Lower leg skin (tissue), 4 donors: ENCODE measurements at regions not wholly inside any gene's neighbourhood (a gene's known extent, or its start where the extent isn't known, plus 50 kb on each side); places are given as distances from the start of the nearest gene placed in this dataset.

ENCODE experiments used
- DNase-seq, 2 donors: peaks; one replicate each; pipeline ENCODE4 v3.0.0-alpha.2; 2019; ENCODE audit warnings: low spot score in 2 of 2
- H3K4me3 ChIP-seq: fragments of 200-600 bp; sonication (generic); 2 replicates; pipeline ENCODE4 v1.5.1; 2017; ENCODE audit warnings: mild to moderate bottlenecking, low read depth; ENCODE audit not compliant: poor library complexity, severe bottlenecking
- POLR2A ChIP-seq, 2 donors: fragments of 450-650 bp; IDR thresholded peaks; one replicate each; pipeline ENCODE4 v1.6.1; 2016 to 2017; ENCODE audit warnings: antibody characterized with exemption in 2 of 2, mild to moderate bottlenecking in 1 of 2, moderate library complexity in 1 of 2
- WGBS, 2 donors: methylation state at CpG; one replicate each; pipeline ENCODE4 v1.1.5; 2018; 5-methylcytosine and 5-hydroxymethylcytosine counted together
- intact Hi-C: fragments of 100-400 bp; cut with DNase I; formaldehyde crosslinking; loops from one replicate; pipeline ENCODE4 v1.15.0; 2023; ENCODE audit warnings: low total_unique reads
- TF ChIP-seq, protein P1 (sequence below), 3 donors: fragments of 450-650 bp; IDR thresholded peaks; one replicate each; pipeline ENCODE4 v1.5.1; 2016; ENCODE audit warnings: antibody characterized with exemption in 3 of 3, mild to moderate bottlenecking in 3 of 3, moderate library complexity in 2 of 3

GRCh38 chr12:58148405-58148804, 207.0 kb downstream of the ATP23 start:
- no peak for TF ChIP-seq POLR2A (IDR thresholded peaks at IDR 0.05)
- TF ChIP-seq, protein P1, sequence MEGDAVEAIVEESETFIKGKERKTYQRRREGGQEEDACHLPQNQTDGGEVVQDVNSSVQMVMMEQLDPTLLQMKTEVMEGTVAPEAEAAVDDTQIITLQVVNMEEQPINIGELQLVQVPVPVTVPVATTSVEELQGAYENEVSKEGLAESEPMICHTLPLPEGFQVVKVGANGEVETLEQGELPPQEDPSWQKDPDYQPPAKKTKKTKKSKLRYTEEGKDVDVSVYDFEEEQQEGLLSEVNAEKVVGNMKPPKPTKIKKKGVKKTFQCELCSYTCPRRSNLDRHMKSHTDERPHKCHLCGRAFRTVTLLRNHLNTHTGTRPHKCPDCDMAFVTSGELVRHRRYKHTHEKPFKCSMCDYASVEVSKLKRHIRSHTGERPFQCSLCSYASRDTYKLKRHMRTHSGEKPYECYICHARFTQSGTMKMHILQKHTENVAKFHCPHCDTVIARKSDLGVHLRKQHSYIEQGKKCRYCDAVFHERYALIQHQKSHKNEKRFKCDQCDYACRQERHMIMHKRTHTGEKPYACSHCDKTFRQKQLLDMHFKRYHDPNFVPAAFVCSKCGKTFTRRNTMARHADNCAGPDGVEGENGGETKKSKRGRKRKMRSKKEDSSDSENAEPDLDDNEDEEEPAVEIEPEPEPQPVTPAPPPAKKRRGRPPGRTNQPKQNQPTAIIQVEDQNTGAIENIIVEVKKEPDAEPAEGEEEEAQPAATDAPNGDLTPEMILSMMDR (IDR thresholded peaks at IDR 0.05), result no peak
- no peak overlapping the region for H3K4me3 ChIP-seq
- no peak for DNase-seq
- intact Hi-C loops, result no loop called here

DNA sequence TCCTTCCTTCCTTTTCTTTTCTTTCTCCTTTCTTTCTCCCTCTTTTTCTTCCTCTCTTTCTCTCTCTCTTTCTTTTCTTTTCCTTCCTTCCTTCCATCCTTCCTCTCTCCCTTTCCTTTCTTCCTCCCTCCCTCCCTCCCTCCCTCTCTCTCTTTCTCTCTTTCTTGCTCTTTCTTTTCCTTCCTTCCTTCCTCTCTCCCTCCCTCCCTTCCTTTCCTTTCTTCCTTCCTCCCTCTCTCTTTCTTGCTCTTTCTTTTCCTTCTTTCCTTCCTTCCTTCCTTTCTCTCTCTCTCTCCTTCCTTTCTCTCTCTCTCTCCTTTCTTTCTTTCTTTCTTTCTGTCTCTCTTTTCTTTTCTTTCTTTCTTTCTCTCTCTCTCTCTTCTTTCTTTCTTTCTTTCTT, 207.6 kb downstream of the ATP23 start:
- H3K4me3 ChIP-seq, result no peak overlapping the region
- no peak for DNase-seq
- intact Hi-C loops, result no loop called here
- TF ChIP-seq, protein P1 (IDR thresholded peaks at IDR 0.05), result no peak
- TF ChIP-seq POLR2A (IDR thresholded peaks at IDR 0.05), result no peak

DNA sequence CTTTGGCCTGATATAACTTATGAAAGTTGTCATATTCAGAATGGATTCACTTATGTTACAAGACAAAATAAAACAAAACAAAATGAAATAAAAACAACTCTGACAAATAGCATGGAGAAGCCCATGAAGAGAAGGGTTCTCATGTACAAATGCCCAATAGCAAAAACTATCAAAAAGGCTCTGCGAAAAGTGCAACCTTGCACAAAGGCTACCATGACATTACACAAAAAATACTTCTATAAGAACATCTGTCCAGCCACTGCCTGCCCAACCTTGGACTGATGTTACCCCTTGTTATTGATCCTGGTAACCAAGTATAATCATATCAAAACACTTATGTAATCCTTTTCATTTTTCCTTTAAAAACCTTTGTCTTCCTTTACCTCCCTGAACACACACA, 213.0 kb downstream of the ATP23 start:
- no peak overlapping the region for H3K4me3 ChIP-seq
- intact Hi-C loops, result no loop called here
- WGBS, 2 donors, result 86 to 97% methylated on average over 1 of the region's 1 CpG
- TF ChIP-seq, protein P1 (IDR thresholded peaks at IDR 0.05), result no peak
- no peak for TF ChIP-seq POLR2A (IDR thresholded peaks at IDR 0.05)
- DNase-seq, result no peak

GRCh38 chr12:58156697-58157096, 215.3 kb downstream of the ATP23 start:
- DNase-seq, result no peak
- no peak for TF ChIP-seq POLR2A (IDR thresholded peaks at IDR 0.05)
- TF ChIP-seq, protein P1 (IDR thresholded peaks at IDR 0.05), result no peak
- intact Hi-C loops, result no loop called here
- 75 to 79% methylated on average over 2 of the region's 2 CpGs for WGBS, 2 donors
- no peak overlapping the region for H3K4me3 ChIP-seq

- WGBS, 2 donors, result 74% methylated on average over 2 of the region's 2 CpGs
- TF ChIP-seq, protein P1 (IDR thresholded peaks at IDR 0.05), result no peak
- TF ChIP-seq POLR2A (IDR thresholded peaks at IDR 0.05), result no peak
- intact Hi-C loops, result no loop called here
- no peak for DNase-seq
- H3K4me3 ChIP-seq, result no peak overlapping the region
Observed at GRCh38 chr12:58159941-58160340, 218.6 kb downstream of the ATP23 start.

DNA sequence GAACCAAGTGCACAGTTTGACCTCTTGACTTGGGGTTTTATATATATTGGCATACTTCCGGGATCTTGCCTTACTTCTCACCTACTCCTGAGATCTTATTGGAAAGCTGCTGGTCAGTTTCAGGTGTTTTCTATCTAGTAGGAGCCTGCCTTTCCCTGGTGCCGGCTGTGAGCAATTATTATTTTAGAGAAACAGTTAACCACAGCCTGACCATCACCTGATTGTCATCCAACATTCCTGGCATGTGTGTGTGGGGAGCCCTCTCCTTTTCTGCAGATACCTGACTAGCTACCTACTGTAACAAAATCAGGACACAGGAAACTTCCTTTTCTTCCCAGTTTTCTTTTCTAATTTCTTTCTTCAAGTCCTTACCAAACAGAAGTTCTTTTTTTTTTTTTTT, 220.4 kb downstream of the ATP23 start:
- no peak for DNase-seq
- TF ChIP-seq POLR2A (IDR thresholded peaks at IDR 0.05), result no peak
- TF ChIP-seq, protein P1 (IDR thresholded peaks at IDR 0.05), result no peak
- 79 to 84% methylated on average over 2 of the region's 2 CpGs for WGBS, 2 donors
- intact Hi-C loops, result no loop called here
- no peak overlapping the region for H3K4me3 ChIP-seq
